K562 (cell line): ENCODE measurements at regions not wholly inside any gene's neighbourhood (a gene's known extent, or its start where the extent isn't known, plus 50 kb on each side); places are given as distances from the start of the nearest gene placed in this dataset.

Experiments used
- ATAC-seq: fragments of 200-7000 bp; cut with Tn5 transposase; 3 replicates; pipeline ENCODE4 v1.9.1; 2020; ENCODE audit warnings: moderate library complexity
- BruUV-seq: library from RNA; stranded (reverse); fragments of 400-500 nt; replicated peaks from 2 replicates; lab custom pipeline; 2021; lab: Mats Ljungman, UMichigan
- CTCF ChIA-PET: fragments of 300-600 bp; formaldehyde crosslinking; extraction: SDS; loops from one replicate; lab custom pipeline; 2021; ENCODE audit warnings: low intra/inter-chr PET ratio; lab: Yijun Ruan, JAX
- POLR2A ChIA-PET: fragments of 300-600, 350-650 bp; sonication (Branson Sonifier 250); formaldehyde crosslinking; extraction: SDS; loops from one replicate; lab custom pipeline; 2021; ENCODE audit warnings: antibody characterized with exemption, inconsistent platforms; lab: Yijun Ruan, JAX
- DNase-seq, 4 experiments: peaks; one replicate each; pipeline versions ENCODE4 v3.0.0 to v3.0.0-alpha.2; 2011 to 2018; ENCODE audit warnings: low spot score in 3 of 4, mixed read lengths in 3 of 4; ENCODE audit errors: extremely low read depth in 1 of 4
- FAIRE-seq: peaks from 2 replicates; lab custom pipeline; 2011; peaks lifted over from hg19 to GRCh38; lab: Jason Lieb, UNC
- H2AFZ ChIP-seq: 2 replicates; pipeline ENCODE4 v1.6.0; 2011; ENCODE audit warnings: low read depth, low read length, control low read depth, inconsistent platforms
- H3K27ac ChIP-seq: fragments of 200-600 bp; 3 replicates; pipeline ENCODE4 v1.8.0; 2011; ENCODE audit warnings: low read depth, mild to moderate bottlenecking, control low read depth, inconsistent platforms, low read length, moderate library complexity, mixed read lengths; ENCODE audit errors: extremely low read depth
- H3K27me3 ChIP-seq, 2 experiments: fragments of 300-600 bp in 1 of 2; 2 replicates in 1 of 2; 3 replicates in 1 of 2; pipeline versions ENCODE4 v1.6.0 to v1.8.0; 2011; ENCODE audit warnings: inconsistent platforms in 2 of 2, low read length in 2 of 2, mild to moderate bottlenecking in 1 of 2, mixed read lengths in 1 of 2, moderate library complexity in 1 of 2; ENCODE audit not compliant: control insufficient read depth in 2 of 2, insufficient read depth in 2 of 2
- H3K36me3 ChIP-seq: fragments of 300-600 bp; 3 replicates; pipeline ENCODE4 v1.8.0; 2011; ENCODE audit warnings: mild to moderate bottlenecking, low read length, inconsistent platforms; ENCODE audit not compliant: control insufficient read depth, insufficient read depth
- H3K4me1 ChIP-seq, 2 experiments: fragments of 200-600 bp in 1 of 2; replicated peaks in 1 of 2; 2 replicates in 1 of 2; 3 replicates in 1 of 2; pipeline versions ENCODE4 v1.5.1 to v1.8.0; 2011; ENCODE audit warnings: inconsistent platforms in 2 of 2, low read length in 2 of 2, mild to moderate bottlenecking in 1 of 2, mixed read lengths in 1 of 2, moderate library complexity in 1 of 2; ENCODE audit not compliant: control insufficient read depth in 2 of 2, insufficient read depth in 2 of 2
- H3K4me2 ChIP-seq: 2 replicates; pipeline ENCODE4 v1.6.1; 2011; ENCODE audit warnings: low read length, control low read depth, inconsistent platforms, mixed read lengths; ENCODE audit not compliant: insufficient read depth
- H3K4me3 ChIP-seq: fragments of 200-600 bp; sonication (generic), shearing (Covaris generic); 2 replicates; pipeline ENCODE4 v1.5.1; 2016; ENCODE audit warnings: control low read depth, inconsistent platforms
- H3K79me2 ChIP-seq: fragments of 200-600 bp; 3 replicates; pipeline ENCODE4 v1.8.0; 2011; ENCODE audit warnings: low read length, inconsistent platforms; ENCODE audit not compliant: control insufficient read depth, insufficient read depth
- H3K9ac ChIP-seq, 2 experiments: 2 replicates each; pipeline versions ENCODE4 v1.6.0 to v1.6.1; 2011; ENCODE audit warnings: low read depth in 2 of 2, low read length in 2 of 2, control low read depth in 1 of 2, inconsistent platforms in 1 of 2, mild to moderate bottlenecking in 1 of 2, mixed read lengths in 1 of 2; ENCODE audit not compliant: insufficient read depth in 1 of 2
- H3K9me1 ChIP-seq: one replicate; pipeline ENCODE4 v1.6.0; 2011; ENCODE audit warnings: inconsistent platforms, mild to moderate bottlenecking, low read length, moderate library complexity; ENCODE audit not compliant: control insufficient read depth, insufficient read depth
- H3K9me3 ChIP-seq: replicated peaks from 2 replicates; pipeline ENCODE4 v1.5.1; 2011; ENCODE audit warnings: low read depth, low read length, inconsistent platforms; ENCODE audit not compliant: control insufficient read depth, insufficient read depth
- H4K20me1 ChIP-seq: replicated peaks from 2 replicates; pipeline ENCODE4 v1.6.1; 2011; ENCODE audit warnings: low read length, inconsistent platforms, mixed read lengths; ENCODE audit not compliant: control insufficient read depth, insufficient read depth
- CHAMP1 ChIP-seq: fragments of 450-650 bp; IDR thresholded peaks from 2 replicates; pipeline ENCODE4 v1.6.1; 2016; ENCODE audit warnings: mild to moderate bottlenecking
- CXXC5 ChIP-seq: fragments of 250-450 bp; sonication (Bioruptor Pico); IDR thresholded peaks from 2 replicates; pipeline ENCODE4 v1.8.0; 2022; ENCODE audit warnings: inconsistent platforms, mild to moderate bottlenecking, moderate library complexity
- HMGXB4 ChIP-seq: sonication (generic); formaldehyde crosslinking; IDR thresholded peaks from 2 replicates; pipeline ENCODE4 v1.8.1; 2023; ENCODE audit warnings: mild to moderate bottlenecking, missing genetic modification reagents
- JUNB ChIP-seq: fragments of 450-650 bp; formaldehyde crosslinking; conservative IDR thresholded peaks from 2 replicates; pipeline ENCODE4 v1.4.0; 2020; ENCODE audit warnings: mild to moderate bottlenecking
- LARP7 ChIP-seq: fragments of 450-650 bp; IDR thresholded peaks from 2 replicates; pipeline ENCODE4 v1.6.1; 2016
- PHF8 ChIP-seq: fragments of 200-600 bp; sonication (generic); IDR thresholded peaks from 2 replicates; pipeline ENCODE4 v1.6.1; 2012; ENCODE audit warnings: mixed run types, mild to moderate bottlenecking, inconsistent platforms, low read length, moderate library complexity, borderline replicate concordance
- POLR2G ChIP-seq: fragments of 200-400 bp; formaldehyde crosslinking; IDR thresholded peaks from 2 replicates; pipeline ENCODE4 v1.6.1; 2017; ENCODE audit warnings: low read depth, mild to moderate bottlenecking, antibody characterized with exemption, low read length, moderate library complexity
- SRF ChIP-seq, 2 experiments: fragments of 250-450, 450-650 bp in 1 of 2; sonication (Bioruptor Pico) in 1 of 2; sonication (generic) in 1 of 2; formaldehyde crosslinking; IDR thresholded peaks; 2 replicates each; pipeline versions ENCODE4 v1.5.0 to v1.5.1; 2020 to 2022; ENCODE audit warnings: mild to moderate bottlenecking in 1 of 2, missing genetic modification reagents in 1 of 2
- TAF15 ChIP-seq: fragments of 200-400 bp; formaldehyde crosslinking; IDR thresholded peaks from 2 replicates; pipeline ENCODE4 v1.6.1; 2017; ENCODE audit warnings: mild to moderate bottlenecking, low read depth, low read length, moderate library complexity
- ZFP30 ChIP-seq: fragments of 250-450 bp; sonication (Bioruptor Pico); IDR thresholded peaks from 2 replicates; pipeline ENCODE4 v1.8.0; 2022; ENCODE audit warnings: moderate library complexity, mild to moderate bottlenecking, inconsistent platforms, borderline replicate concordance
- ZNF165 ChIP-seq: fragments of 250-450 bp; sonication (Bioruptor Pico); IDR thresholded peaks from 2 replicates; pipeline ENCODE4 v1.4.0; 2020; ENCODE audit warnings: borderline replicate concordance
- ZNF23 ChIP-seq: fragments of 250-450 bp; sonication (Bioruptor Pico); IDR thresholded peaks from 2 replicates; pipeline ENCODE4 v1.4.0; 2020; ENCODE audit warnings: mild to moderate bottlenecking
- ZNF445 ChIP-seq: fragments of 250-450 bp; sonication (Bioruptor Pico); IDR thresholded peaks from 2 replicates; pipeline ENCODE4 v1.4.0; 2020; ENCODE audit warnings: low read depth, mild to moderate bottlenecking, moderate library complexity
- ZNF551 ChIP-seq: fragments of 250-450 bp; sonication (Bioruptor Pico); IDR thresholded peaks from 2 replicates; pipeline ENCODE4 v1.5.0; 2021; ENCODE audit warnings: mild to moderate bottlenecking, moderate library complexity
- ZNF764 ChIP-seq: fragments of 250-450 bp; sonication (Bioruptor Pico); IDR thresholded peaks from 2 replicates; pipeline ENCODE4 v1.4.0; 2020; ENCODE audit warnings: low read depth, mild to moderate bottlenecking, moderate library complexity
- WGBS: fragments of 100-300 bp; shearing (Covaris generic); methylation state at CpG from one replicate; pipeline ENCODE4 v1.1.6; 2016; ENCODE audit warnings: low coverage, mixed read lengths; ENCODE audit not compliant: insufficient coverage; ENCODE audit errors: missing lambda C conversion rate; 5-methylcytosine and 5-hydroxymethylcytosine counted together
- in situ Hi-C: fragments of 300-500 bp; cut with MboI; formaldehyde crosslinking; loops from 4 replicates; pipeline ENCODE4 v1.15.0; 2018; ENCODE audit warnings: inconsistent platforms, mixed read lengths
- intact Hi-C: fragments of 100-400 bp; cut with micrococcal nuclease; formaldehyde crosslinking; loops from 2 replicates; pipeline ENCODE4 v1.14.2; 2022

- TF ChIP-seq TAF15, result no peak
- TF ChIP-seq POLR2G, result no peak
- no peak for TF ChIP-seq ZFP30 (CRISPR knock-in tag)
- no peak for TF ChIP-seq CXXC5 (CRISPR knock-in tag)
- TF ChIP-seq ZNF445, result no peak
- no peak for TF ChIP-seq PHF8
- TF ChIP-seq ZNF23, result no peak
- POLR2A ChIA-PET, result no interaction called here
- Histone ChIP-seq H3K27me3 (peaks cover 28 to 66% of the 10 kb centered on the region in 2 experiments), H3K36me3 (no peaks in the 10 kb centered on the region), H4K20me1 (no peaks in the 10 kb centered on the region), H3K9ac (no peak overlapping the region), H3K79me2 (no peaks in the 10 kb centered on the region), H3K9me3 (no peaks in the 10 kb centered on the region), H3K27ac (no peak overlapping the region), H3K4me1 (no peaks in the 10 kb centered on the region), H3K9me1 (no peaks in the 10 kb centered on the region), H3K4me3 (no peak overlapping the region), H2AFZ (no peak overlapping the region), H3K4me2 (no peak overlapping the region)
- no peak for DNase-seq
- CTCF ChIA-PET, result no interaction called here
- no TSS peak for BruUV-seq
- in situ Hi-C loops, result no loop called here
- FAIRE-seq, result no peak
- no peak for ATAC-seq
- intact Hi-C loops, result no loop called here
- 3% methylated on average over 2 of the region's 2 CpGs for WGBS
Observed at GRCh38 chr6:41418741-41419140, 83.3 kb downstream of the NCR2 start.

GRCh38 chr6:41419385-41419784, 84.0 kb downstream of the NCR2 start:
- Histone ChIP-seq H3K9me1 (no peaks in the 10 kb centered on the region), H3K9ac (no peak overlapping the region), H3K9me3 (no peaks in the 10 kb centered on the region), H3K79me2 (no peaks in the 10 kb centered on the region), H2AFZ (no peak overlapping the region), H3K4me1 (no peaks in the 10 kb centered on the region), H3K4me2 (no peak overlapping the region), H3K36me3 (no peaks in the 10 kb centered on the region), H3K27ac (no peak overlapping the region), H3K27me3 (peaks cover 24 to 62% of the 10 kb centered on the region in 2 experiments), H3K4me3 (no peak overlapping the region), H4K20me1 (peaks cover 6% of the 10 kb centered on the region)
- in situ Hi-C loops (no loop called here), intact Hi-C loops (no loop called here)
- CTCF ChIA-PET, result no interaction called here
- FAIRE-seq (no peak), DNase-seq (no peak), ATAC-seq (no peak)
- BruUV-seq, result no TSS peak
- WGBS, result 0% methylated on average over 3 of the region's 3 CpGs
- POLR2A ChIA-PET, result interaction anchor here (0.6 kb wide), 1 partner anchor 256 kb away, joined by 5 read pairs; no protein-coding TSS in a partner anchor
- TF ChIP-seq ZNF764 (CRISPR knock-in tag) (no peak), SRF (CRISPR knock-in tag; IDR thresholded peaks at IDR 0.05) (no peak), ZNF551 (no peak), JUNB (CRISPR knock-in tag) (no peak), CHAMP1 (no peak), LARP7 (no peak), HMGXB4 (CRISPR knock-in tag) (no peak), ZNF165 (CRISPR knock-in tag) (no peak)
